H9 (cell line): ENCODE measurements at regions not wholly inside any gene's neighbourhood (a gene's known extent, or its start where the extent isn't known, plus 50 kb on each side); places are given as distances from the start of the nearest gene placed in this dataset.

Experiments used
- DNase-seq: peaks from one replicate; pipeline ENCODE4 v3.0.0-alpha.2; 2017
- H2AFZ ChIP-seq: one replicate; pipeline ENCODE4 v1.6.1; 2013; ENCODE audit warnings: mild to moderate bottlenecking, low read length, control low read depth, moderate library complexity
- H2AK5ac ChIP-seq: 2 replicates; pipeline ENCODE4 v1.6.1; 2013; ENCODE audit warnings: low read length, control low read depth, mixed read lengths; ENCODE audit not compliant: insufficient read length
- H2BK120ac ChIP-seq: one replicate; pipeline ENCODE4 v1.6.1; 2013; ENCODE audit warnings: low read depth, mild to moderate bottlenecking, low read length, control low read depth, inconsistent platforms; ENCODE audit not compliant: poor library complexity, severe bottlenecking
- H2BK12ac ChIP-seq: 2 replicates; pipeline ENCODE4 v1.6.1; 2013; ENCODE audit warnings: low read length, control low read depth, mixed read lengths, low read depth; ENCODE audit not compliant: insufficient read length
- H2BK15ac ChIP-seq: 2 replicates; pipeline ENCODE4 v1.6.1; 2013; ENCODE audit warnings: low read depth, low read length, control low read depth
- H2BK20ac ChIP-seq: one replicate; pipeline ENCODE4 v1.6.1; 2013; ENCODE audit warnings: low read depth, mild to moderate bottlenecking, low read length, control low read depth, inconsistent platforms; ENCODE audit not compliant: poor library complexity, severe bottlenecking
- H2BK5ac ChIP-seq: 2 replicates; pipeline ENCODE4 v1.6.1; 2013; ENCODE audit warnings: low read length, control low read depth, mixed read lengths; ENCODE audit not compliant: insufficient read length
- H3K14ac ChIP-seq: 2 replicates; pipeline ENCODE4 v1.6.1; 2013; ENCODE audit warnings: low read length, control low read depth; ENCODE audit not compliant: insufficient read depth
- H3K18ac ChIP-seq: 2 replicates; pipeline ENCODE4 v1.6.1; 2013; ENCODE audit warnings: low read depth, mild to moderate bottlenecking, mixed read lengths, low read length, control low read depth; ENCODE audit not compliant: insufficient read length
- H3K23ac ChIP-seq: 2 replicates; pipeline ENCODE4 v1.6.1; 2013; ENCODE audit warnings: low read length, control low read depth, mixed read lengths, low read depth; ENCODE audit not compliant: insufficient read length
- H3K23me2 ChIP-seq: 2 replicates; pipeline ENCODE4 v1.6.1; 2013; ENCODE audit warnings: low read depth, mild to moderate bottlenecking, mixed read lengths, low read length, control low read depth; ENCODE audit not compliant: insufficient read length, poor library complexity, severe bottlenecking
- H3K27ac ChIP-seq: 2 replicates; pipeline ENCODE4 v1.5.1; 2013; ENCODE audit warnings: low read length, control low read depth, mixed read lengths, low read depth; ENCODE audit not compliant: insufficient read length
- H3K27me3 ChIP-seq: 2 replicates; pipeline ENCODE4 v1.6.1; 2013; ENCODE audit warnings: low read length, control low read depth, inconsistent platforms; ENCODE audit not compliant: insufficient read depth
- H3K4ac ChIP-seq: 2 replicates; pipeline ENCODE4 v1.6.1; 2013; ENCODE audit warnings: low read depth, mild to moderate bottlenecking, control low read depth, inconsistent platforms, low read length, moderate library complexity
- H3K4me1 ChIP-seq: 2 replicates; pipeline ENCODE4 v1.6.1; 2013; ENCODE audit warnings: low read length, control low read depth, inconsistent platforms; ENCODE audit not compliant: insufficient read depth
- H3K4me2 ChIP-seq: 2 replicates; pipeline ENCODE4 v1.6.1; 2013; ENCODE audit warnings: low read length, control low read depth, mixed read lengths; ENCODE audit not compliant: insufficient read length, insufficient read depth
- H3K56ac ChIP-seq: 2 replicates; pipeline ENCODE4 v1.6.1; 2013; ENCODE audit warnings: low read depth, mild to moderate bottlenecking, mixed read lengths, low read length, control low read depth; ENCODE audit not compliant: insufficient read length
- H3K79me1 ChIP-seq: 2 replicates; pipeline ENCODE4 v1.6.1; 2013; ENCODE audit warnings: low read depth, mild to moderate bottlenecking, moderate library complexity, low read length, control low read depth, inconsistent platforms; ENCODE audit not compliant: insufficient read depth, poor library complexity, severe bottlenecking
- H3K79me2 ChIP-seq: 2 replicates; pipeline ENCODE4 v1.6.1; 2013; ENCODE audit warnings: low read length, control low read depth, inconsistent platforms; ENCODE audit not compliant: insufficient read depth
- H3K9ac ChIP-seq: 2 replicates; pipeline ENCODE4 v1.6.1; 2013; ENCODE audit warnings: low read length, control low read depth, mixed read lengths; ENCODE audit not compliant: insufficient read length; ENCODE audit errors: extremely low read depth
- H3K9me3 ChIP-seq: one replicate; pipeline ENCODE4 v1.6.1; 2013; ENCODE audit warnings: low read depth, low read length, inconsistent platforms; ENCODE audit not compliant: control insufficient read depth
- H3T11ph ChIP-seq: one replicate; pipeline ENCODE4 v1.6.1; 2013; ENCODE audit warnings: mild to moderate bottlenecking, low read length, control low read depth, inconsistent platforms
- H4K20me1 ChIP-seq: one replicate; pipeline ENCODE4 v1.6.1; 2013; ENCODE audit not compliant: control insufficient read depth, insufficient read length, insufficient read depth
- H4K5ac ChIP-seq: 2 replicates; pipeline ENCODE4 v1.6.1; 2013; ENCODE audit warnings: low read depth, mild to moderate bottlenecking, mixed read lengths, low read length, control low read depth; ENCODE audit not compliant: insufficient read length
- H4K8ac ChIP-seq: replicated peaks from 2 replicates; pipeline ENCODE4 v1.6.1; 2013; ENCODE audit warnings: low read length, control low read depth, mixed read lengths, low read depth; ENCODE audit not compliant: insufficient read length
- H4K91ac ChIP-seq: 2 replicates; pipeline ENCODE4 v1.6.1; 2013; ENCODE audit warnings: low read depth, mild to moderate bottlenecking, moderate library complexity, mixed read lengths, low read length, control low read depth; ENCODE audit not compliant: insufficient read length
- H3K27ac Mint-ChIP-seq, 3 experiments: 2 replicates in 2 of 3; 3 replicates in 1 of 3; pipeline ENCODE4 v1.8.0; 2020 to 2021; ENCODE audit warnings: mixed read lengths in 3 of 3, mild to moderate bottlenecking in 1 of 3, moderate library complexity in 1 of 3
- H3K27me3 Mint-ChIP-seq: 2 replicates; pipeline ENCODE4 v1.8.0; 2021; ENCODE audit warnings: low read depth, mild to moderate bottlenecking, moderate library complexity, mixed read lengths
- H3K36me3 Mint-ChIP-seq, 3 experiments: 2 replicates in 2 of 3; 3 replicates in 1 of 3; pipeline ENCODE4 v1.8.0; 2020 to 2021; ENCODE audit warnings: low read depth in 3 of 3, mixed read lengths in 3 of 3; ENCODE audit not compliant: insufficient read depth in 1 of 3
- H3K4me1 Mint-ChIP-seq, 2 experiments: 2 replicates each; pipeline ENCODE4 v1.8.0; 2020; ENCODE audit warnings: mixed read lengths in 2 of 2
- H3K4me3 Mint-ChIP-seq, 2 experiments: 2 replicates in 1 of 2; 3 replicates in 1 of 2; pipeline ENCODE4 v1.8.0; 2020 to 2021; ENCODE audit warnings: mild to moderate bottlenecking in 2 of 2, mixed read lengths in 2 of 2, moderate library complexity in 1 of 2
- H3K9me3 Mint-ChIP-seq, 2 experiments: 2 replicates in 1 of 2; 3 replicates in 1 of 2; pipeline ENCODE4 v1.8.0; 2020; ENCODE audit warnings: mild to moderate bottlenecking in 2 of 2, mixed read lengths in 2 of 2, moderate library complexity in 1 of 2
- WGBS: extraction: QIAGEN DNeasy Blood & Tissue Kit; methylation state at CpG from one replicate; pipeline ENCODE4 v1.1.7; 2013; ENCODE audit warnings: missing lambda C conversion rate, low lambda C conversion rate, mixed read lengths; ENCODE audit not compliant: insufficient read length; ENCODE audit errors: extremely low coverage; 5-methylcytosine and 5-hydroxymethylcytosine counted together
- TF ChIP-seq, protein P1 (sequence below): fragments of 200-600 bp; sonication (generic); conservative IDR thresholded peaks from 3 replicates; pipeline ENCODE4 v1.8.0; 2021; ENCODE audit warnings: antibody characterized with exemption, mild to moderate bottlenecking

DNA sequence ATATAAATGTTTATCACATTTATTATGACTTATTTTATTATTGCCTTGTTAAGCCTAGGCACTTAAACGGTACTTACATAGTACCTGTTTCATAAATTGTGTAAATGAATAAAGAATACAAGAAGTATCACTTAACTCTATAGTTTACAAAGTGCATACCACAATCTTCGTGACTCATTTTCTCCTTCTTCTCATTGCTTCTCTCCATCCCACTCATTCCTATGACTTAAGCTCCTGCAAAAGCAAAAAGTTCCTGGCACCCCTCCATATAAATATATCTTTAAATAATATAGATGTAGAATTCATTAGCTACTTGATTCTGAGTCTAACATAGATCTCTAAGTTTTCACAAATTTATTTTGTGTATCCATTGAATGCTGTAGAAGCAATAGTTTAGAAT lies 1382.0 kb upstream of the CELF2 start:
- H3K27me3 Mint-ChIP-seq = no peaks in the 10 kb centered on the region; the same call in 1 of the 2 replicates
- H2AFZ ChIP-seq = no peak overlapping the region
- H3K36me3 Mint-ChIP-seq = peaks cover 0 to 5% (median 0%) of the 10 kb centered on the region in 3 experiments; a peak in 1 of 7 replicates
- H2BK20ac ChIP-seq = no peak overlapping the region
- no peaks in the 10 kb centered on the region for H3K9me3 ChIP-seq
- no peaks in the 10 kb centered on the region for H3K27me3 ChIP-seq
- H3K4ac ChIP-seq = no peak overlapping the region
- no peak overlapping the region for H3K18ac ChIP-seq
- TF ChIP-seq, protein P1, sequence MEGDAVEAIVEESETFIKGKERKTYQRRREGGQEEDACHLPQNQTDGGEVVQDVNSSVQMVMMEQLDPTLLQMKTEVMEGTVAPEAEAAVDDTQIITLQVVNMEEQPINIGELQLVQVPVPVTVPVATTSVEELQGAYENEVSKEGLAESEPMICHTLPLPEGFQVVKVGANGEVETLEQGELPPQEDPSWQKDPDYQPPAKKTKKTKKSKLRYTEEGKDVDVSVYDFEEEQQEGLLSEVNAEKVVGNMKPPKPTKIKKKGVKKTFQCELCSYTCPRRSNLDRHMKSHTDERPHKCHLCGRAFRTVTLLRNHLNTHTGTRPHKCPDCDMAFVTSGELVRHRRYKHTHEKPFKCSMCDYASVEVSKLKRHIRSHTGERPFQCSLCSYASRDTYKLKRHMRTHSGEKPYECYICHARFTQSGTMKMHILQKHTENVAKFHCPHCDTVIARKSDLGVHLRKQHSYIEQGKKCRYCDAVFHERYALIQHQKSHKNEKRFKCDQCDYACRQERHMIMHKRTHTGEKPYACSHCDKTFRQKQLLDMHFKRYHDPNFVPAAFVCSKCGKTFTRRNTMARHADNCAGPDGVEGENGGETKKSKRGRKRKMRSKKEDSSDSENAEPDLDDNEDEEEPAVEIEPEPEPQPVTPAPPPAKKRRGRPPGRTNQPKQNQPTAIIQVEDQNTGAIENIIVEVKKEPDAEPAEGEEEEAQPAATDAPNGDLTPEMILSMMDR = no peak
- no peak overlapping the region for H3K56ac ChIP-seq
- no peaks in the 10 kb centered on the region for H4K20me1 ChIP-seq
- no peak overlapping the region for H3K27ac Mint-ChIP-seq
- H3K23me2 ChIP-seq = no peaks in the 10 kb centered on the region
- no peak for DNase-seq
- H4K5ac ChIP-seq = no peak overlapping the region
- H3K27ac ChIP-seq = no peak overlapping the region
- no peaks in the 10 kb centered on the region for H3K79me1 ChIP-seq
- H3T11ph ChIP-seq = no peak overlapping the region
- no peak overlapping the region for H2BK12ac ChIP-seq
- no peak overlapping the region for H2BK15ac ChIP-seq
- no peak overlapping the region for H3K4me3 Mint-ChIP-seq
- no peak overlapping the region for H3K14ac ChIP-seq
- H3K4me1 Mint-ChIP-seq = no peaks in the 10 kb centered on the region
- WGBS = no CpG with 5 or more reads among the region's 2 CpGs
- no peak overlapping the region for H2BK120ac ChIP-seq
- no peak overlapping the region for H3K9ac ChIP-seq
- H2AK5ac ChIP-seq = no peak overlapping the region
- no peaks in the 10 kb centered on the region for H3K4me1 ChIP-seq
- no peak overlapping the region for H3K23ac ChIP-seq
- no peak overlapping the region for H2BK5ac ChIP-seq
- no peak overlapping the region for H4K91ac ChIP-seq
- H3K4me2 ChIP-seq = no peak overlapping the region
- no peak overlapping the region for H4K8ac ChIP-seq
- H3K9me3 Mint-ChIP-seq = peaks cover 5 to 10% of the 10 kb centered on the region in 2 experiments; a peak in 4 of 5 replicates
- H3K79me2 ChIP-seq = no peaks in the 10 kb centered on the region
